Mammary epithelial cell (primary cell): ENCODE measurements at regions not wholly inside any gene's neighbourhood (a gene's known extent, or its start where the extent isn't known, plus 50 kb on each side); places are given as distances from the start of the nearest gene placed in this dataset.

Source experiments
- EZH2 ChIP-seq: IDR thresholded peaks from 2 replicates; pipeline ENCODE4 v1.6.1; 2012; ENCODE audit warnings: low read length, inconsistent platforms, borderline replicate concordance
- TF ChIP-seq, protein P1 (sequence below), 2 donors: IDR thresholded peaks in 1 of 2; conservative IDR thresholded peaks in 1 of 2; 2 replicates each; pipeline ENCODE4 v1.5.1; 2011 to 2012; ENCODE audit warnings: inconsistent platforms in 2 of 2, low read length in 2 of 2, mild to moderate bottlenecking in 2 of 2, control low read depth in 1 of 2, low read depth in 1 of 2; ENCODE audit not compliant: insufficient read depth in 1 of 2; ENCODE audit errors: extremely low read depth in 1 of 2

DNA sequence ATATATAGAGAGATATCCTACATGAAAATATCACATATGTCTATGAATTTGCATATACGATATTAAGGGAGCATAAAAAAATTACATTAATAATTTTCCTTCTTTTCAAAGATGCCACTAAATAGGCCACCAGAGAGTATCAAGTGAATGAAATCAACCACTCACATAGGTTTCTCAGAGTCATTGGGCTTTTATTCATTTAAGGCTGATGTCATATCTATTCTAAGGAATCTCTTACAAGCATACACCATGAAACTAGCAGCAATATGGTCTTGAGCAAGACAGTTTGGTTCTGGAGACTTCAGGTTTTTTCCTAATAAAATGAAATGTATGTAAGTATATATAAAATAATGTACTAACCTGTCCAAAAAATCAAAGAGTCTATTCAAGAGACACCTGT lies 420.4 kb downstream of the PLA2G4A start:
- TF ChIP-seq, protein P1, sequence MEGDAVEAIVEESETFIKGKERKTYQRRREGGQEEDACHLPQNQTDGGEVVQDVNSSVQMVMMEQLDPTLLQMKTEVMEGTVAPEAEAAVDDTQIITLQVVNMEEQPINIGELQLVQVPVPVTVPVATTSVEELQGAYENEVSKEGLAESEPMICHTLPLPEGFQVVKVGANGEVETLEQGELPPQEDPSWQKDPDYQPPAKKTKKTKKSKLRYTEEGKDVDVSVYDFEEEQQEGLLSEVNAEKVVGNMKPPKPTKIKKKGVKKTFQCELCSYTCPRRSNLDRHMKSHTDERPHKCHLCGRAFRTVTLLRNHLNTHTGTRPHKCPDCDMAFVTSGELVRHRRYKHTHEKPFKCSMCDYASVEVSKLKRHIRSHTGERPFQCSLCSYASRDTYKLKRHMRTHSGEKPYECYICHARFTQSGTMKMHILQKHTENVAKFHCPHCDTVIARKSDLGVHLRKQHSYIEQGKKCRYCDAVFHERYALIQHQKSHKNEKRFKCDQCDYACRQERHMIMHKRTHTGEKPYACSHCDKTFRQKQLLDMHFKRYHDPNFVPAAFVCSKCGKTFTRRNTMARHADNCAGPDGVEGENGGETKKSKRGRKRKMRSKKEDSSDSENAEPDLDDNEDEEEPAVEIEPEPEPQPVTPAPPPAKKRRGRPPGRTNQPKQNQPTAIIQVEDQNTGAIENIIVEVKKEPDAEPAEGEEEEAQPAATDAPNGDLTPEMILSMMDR (conservative IDR thresholded peaks at IDR 0.05 in 1 of 2, IDR thresholded peaks at IDR 0.05 in 1 of 2; ENCODE audit: extremely low read depth in 1 of 2, insufficient read depth in 1 of 2, low read depth in 1 of 2, low read length in 2 of 2): no peak
- TF ChIP-seq EZH2: no peak
